ENCODE measurements at regions not wholly inside any gene's neighbourhood (a gene's known extent, or its start where the extent isn't known, plus 50 kb on each side); places are given as distances from the start of the nearest gene placed in this dataset.
"Not testable (repeated sequence)": the region's sequence is repeated elsewhere in the genome, so short reads cannot be mapped to it uniquely, and the experiment has no call there.

GRCh38 chr9:94183240-94183999 lies 75.7 kb upstream of the ZNF169 start:
- H3K4me3 ChIP-seq (ENCODE audit: low read depth, low read length) = no peak overlapping the region
- TF ChIP-seq CTCF (IDR thresholded peaks at IDR 0.05; ENCODE audit: low read depth, low read length, missing control alignments) = no peak
- DNase-seq (ENCODE audit: low read depth) = no peak

GRCh38 chr9:94188246-94188645 lies 70.9 kb upstream of the ZNF169 start:
- H3K4me3 ChIP-seq (ENCODE audit: low read depth, low read length) = no peak overlapping the region
- TF ChIP-seq CTCF (IDR thresholded peaks at IDR 0.05; ENCODE audit: low read depth, low read length, missing control alignments) = no peak
- no peak for DNase-seq (ENCODE audit: low read depth)

GRCh38 chr9:94191706-94192105 lies 67.4 kb upstream of the ZNF169 start:
- not testable (repeated sequence) for H3K4me3 ChIP-seq (ENCODE audit: low read depth, low read length); DNase-seq (ENCODE audit: low read depth)

- no peak for TF ChIP-seq CTCF (IDR thresholded peaks at IDR 0.05; ENCODE audit: low read depth, low read length, missing control alignments)
- no peak for DNase-seq (ENCODE audit: low read depth)
- H3K4me3 ChIP-seq (ENCODE audit: low read depth, low read length) = no peak overlapping the region
Observed at GRCh38 chr9:94198414-94198813, 60.7 kb upstream of the ZNF169 start.

GRCh38 chr9:94199776-94200175 lies 59.3 kb upstream of the ZNF169 start:
- no peak for DNase-seq (ENCODE audit: low read depth)
- no peak for TF ChIP-seq CTCF (IDR thresholded peaks at IDR 0.05; ENCODE audit: low read depth, low read length, missing control alignments)
- no peak overlapping the region for H3K4me3 ChIP-seq (ENCODE audit: low read depth, low read length)

GRCh38 chr9:94204174-94204573 lies 54.9 kb upstream of the ZNF169 start:
- H3K4me3 ChIP-seq (ENCODE audit: low read depth, low read length) = no peak overlapping the region
- TF ChIP-seq CTCF (IDR thresholded peaks at IDR 0.05; ENCODE audit: low read depth, low read length, missing control alignments) = no peak
- no peak for DNase-seq (ENCODE audit: low read depth)

- TF ChIP-seq CTCF (IDR thresholded peaks at IDR 0.05; ENCODE audit: low read depth, low read length, missing control alignments) = no peak
- DNase-seq (ENCODE audit: low read depth) = no peak
- H3K4me3 ChIP-seq (ENCODE audit: low read depth, low read length) = no peak overlapping the region
Observed at GRCh38 chr9:94207781-94208180, 51.3 kb upstream of the ZNF169 start.
